ENCODE measurements at regions not wholly inside any gene's neighbourhood (a gene's known extent, or its start where the extent isn't known, plus 50 kb on each side); places are given as distances from the start of the nearest gene placed in this dataset.

GRCh38 chr18:22509423-22509822 is 91.7 kb upstream of the CTAGE1 start:
- H3K27ac ChIP-seq: no peak overlapping the region
- intact Hi-C loops (cut with DNase I; ENCODE audit: low total_unique reads): no loop called here

GRCh38 chr18:22510697-22511096 is 93.0 kb upstream of the CTAGE1 start:
- TF ChIP-seq CTCF (IDR thresholded peaks at IDR 0.05): no peak
- no peaks in the 10 kb centered on the region for H3K4me1 ChIP-seq
- no peak overlapping the region for H3K27ac ChIP-seq
- no peaks in the 10 kb centered on the region for H3K27me3 ChIP-seq
- no peak for DNase-seq
- no peak overlapping the region for H3K4me3 ChIP-seq
- H3K9me3 ChIP-seq: no peaks in the 10 kb centered on the region
- H3K36me3 ChIP-seq: no peaks in the 10 kb centered on the region
- intact Hi-C loops (cut with DNase I; ENCODE audit: low total_unique reads): no loop called here

More at GRCh38 chr18:22509423-22509822, 91.7 kb upstream of the CTAGE1 start:
- H3K27me3 ChIP-seq: no peaks in the 10 kb centered on the region
- peaks cover 0 to 5% (median 0%) of the 10 kb centered on the region in 4 donors for H3K4me1 ChIP-seq
- H3K4me3 ChIP-seq: no peak overlapping the region
- no peak for DNase-seq
- TF ChIP-seq CTCF (IDR thresholded peaks at IDR 0.05): no peak
- H3K36me3 ChIP-seq: no peaks in the 10 kb centered on the region
- no peaks in the 10 kb centered on the region for H3K9me3 ChIP-seq

- Histone ChIP-seq H3K9me3 (no peaks in the 10 kb centered on the region), H3K27me3 (no peaks in the 10 kb centered on the region), H3K36me3 (no peaks in the 10 kb centered on the region), H3K4me1 (no peaks in the 10 kb centered on the region), H3K27ac (no peak overlapping the region), H3K4me3 (no peak overlapping the region)
- no peak for DNase-seq
- intact Hi-C loops (cut with DNase I; ENCODE audit: low total_unique reads): no loop called here
- TF ChIP-seq CTCF (IDR thresholded peaks at IDR 0.05): no peak
Observed at GRCh38 chr18:22513721-22514481, 96.2 kb upstream of the CTAGE1 start.

GRCh38 chr18:22514655-22515054 is 96.9 kb upstream of the CTAGE1 start:
- no peak for DNase-seq
- no peak for TF ChIP-seq CTCF (IDR thresholded peaks at IDR 0.05)
- H3K36me3 ChIP-seq: no peaks in the 10 kb centered on the region
- no peaks in the 10 kb centered on the region for H3K27me3 ChIP-seq
- no peaks in the 10 kb centered on the region for H3K4me1 ChIP-seq
- intact Hi-C loops (cut with DNase I; ENCODE audit: low total_unique reads): no loop called here
- H3K9me3 ChIP-seq: no peaks in the 10 kb centered on the region
- no peak overlapping the region for H3K4me3 ChIP-seq
- H3K27ac ChIP-seq: no peak overlapping the region

GRCh38 chr18:22515250-22515649 is 97.5 kb upstream of the CTAGE1 start:
- intact Hi-C loops (cut with DNase I; ENCODE audit: low total_unique reads): no loop called here
- Histone ChIP-seq H3K27ac (no peak overlapping the region), H3K4me3 (no peak overlapping the region), H3K9me3 (no peaks in the 10 kb centered on the region), H3K27me3 (no peaks in the 10 kb centered on the region), H3K4me1 (no peaks in the 10 kb centered on the region), H3K36me3 (no peaks in the 10 kb centered on the region)
- no peak for TF ChIP-seq CTCF (IDR thresholded peaks at IDR 0.05)
- DNase-seq: no peak

All from tibial artery (tissue), 4 donors.